Thyroid gland (tissue), 4 donors: ENCODE measurements at regions not wholly inside any gene's neighbourhood (a gene's known extent, or its start where the extent isn't known, plus 50 kb on each side); places are given as distances from the start of the nearest gene placed in this dataset.

Source experiments
- DNase-seq, 2 donors: peaks; one replicate each; pipeline ENCODE4 v3.0.0-alpha.2; 2019
- H3K27ac ChIP-seq, 3 donors: fragments of 200-600 bp; sonication (generic); 1 replicate in 2 of 3; 2 replicates in 1 of 3; pipeline ENCODE4 v1.5.1; 2016 to 2019; ENCODE audit warnings: mild to moderate bottlenecking in 1 of 3, moderate library complexity in 1 of 3
- H3K27me3 ChIP-seq: fragments of 200-600 bp; sonication (generic); one replicate; pipeline ENCODE4 v1.5.1; 2019
- H3K36me3 ChIP-seq, 2 donors: fragments of 200-600 bp; sonication (generic); one replicate each; pipeline ENCODE4 v1.5.1; 2016 to 2019
- H3K4me1 ChIP-seq, 2 donors: fragments of 200-600 bp; sonication (generic); one replicate each; pipeline ENCODE4 v1.5.1; 2017 to 2019
- H3K4me3 ChIP-seq, 3 donors: fragments of 200-600 bp; sonication (generic); replicated peaks in 1 of 3; 1 replicate in 2 of 3; 2 replicates in 1 of 3; pipeline ENCODE4 v1.5.1; 2016; ENCODE audit warnings: mild to moderate bottlenecking in 1 of 3
- H3K9me3 ChIP-seq: fragments of 200-600 bp; sonication (generic); one replicate; pipeline ENCODE4 v1.5.1; 2017
- CTCF ChIP-seq, 6 experiments: fragments of 200-600 bp in 3 of 6; fragments of 450-650 bp in 3 of 6; sonication (generic) in 3 of 6; IDR thresholded peaks; one replicate each; pipeline ENCODE4 v1.5.1; 2016 to 2019; ENCODE audit warnings: antibody characterized with exemption in 6 of 6, mild to moderate bottlenecking in 2 of 6, inconsistent platforms in 1 of 6, moderate library complexity in 1 of 6
- POLR2A ChIP-seq, 2 donors: fragments of 450-650 bp; IDR thresholded peaks; one replicate each; pipeline ENCODE4 v1.6.1; 2017; ENCODE audit warnings: antibody characterized with exemption in 2 of 2, mild to moderate bottlenecking in 2 of 2, moderate library complexity in 1 of 2
- WGBS, 2 donors: methylation state at CpG; one replicate each; pipeline ENCODE4 v1.1.5; 2017; 5-methylcytosine and 5-hydroxymethylcytosine counted together
- intact Hi-C: fragments of 100-400 bp; cut with DNase I; formaldehyde crosslinking; loops from one replicate; pipeline ENCODE4 v1.15.1; 2023

- no peak for TF ChIP-seq CTCF (IDR thresholded peaks at IDR 0.05)
- TF ChIP-seq POLR2A (IDR thresholded peaks at IDR 0.05), result no peak
- no peak for DNase-seq
- intact Hi-C loops, result no loop called here
- H3K27ac ChIP-seq, result no peak overlapping the region
- peaks cover 0 to 2% of the 10 kb centered on the region in 2 donors for H3K4me1 ChIP-seq
- H3K9me3 ChIP-seq, result no peaks in the 10 kb centered on the region
- 47 to 61% methylated on average over 1 of the region's 1 CpG for WGBS, 2 donors
- no peak overlapping the region for H3K4me3 ChIP-seq
- H3K27me3 ChIP-seq, result no peaks in the 10 kb centered on the region
- no peaks in the 10 kb centered on the region for H3K36me3 ChIP-seq
These were observed 645.9 kb downstream of the PCDH7 start for GRCh38 chr4:31366041-31366440.

GRCh38 chr4:31370866-31371465 is 650.8 kb downstream of the PCDH7 start:
- WGBS, 2 donors, result 60 to 64% methylated on average over 3 of the region's 3 CpGs
- intact Hi-C loops, result loop anchor here (10.0 kb wide), 1 partner anchor 164 kb away; no protein-coding TSS in a partner anchor

GRCh38 chr4:31374256-31374960 is 654.2 kb downstream of the PCDH7 start:
- no peak overlapping the region for H3K4me3 ChIP-seq
- TF ChIP-seq CTCF (IDR thresholded peaks at IDR 0.05) (no peak), POLR2A (IDR thresholded peaks at IDR 0.05) (no peak)
- no peaks in the 10 kb centered on the region for H3K27me3 ChIP-seq
- WGBS, 2 donors, result 85 to 91% methylated on average over 3 of the region's 3 CpGs
- no peak overlapping the region for H3K27ac ChIP-seq
- H3K4me1 ChIP-seq, result no peaks in the 10 kb centered on the region
- no peaks in the 10 kb centered on the region for H3K9me3 ChIP-seq
- intact Hi-C loops, result loop anchor here (10.0 kb wide), 1 partner anchor 160 kb away; no protein-coding TSS in a partner anchor
- no peaks in the 10 kb centered on the region for H3K36me3 ChIP-seq
- DNase-seq, result no peak

More at GRCh38 chr4:31370866-31371465, 650.8 kb downstream of the PCDH7 start:
- Histone ChIP-seq H3K9me3 (no peaks in the 10 kb centered on the region), H3K4me1 (no peaks in the 10 kb centered on the region), H3K4me3 (no peak overlapping the region), H3K27ac (no peak overlapping the region), H3K27me3 (no peaks in the 10 kb centered on the region), H3K36me3 (no peaks in the 10 kb centered on the region)
- TF ChIP-seq CTCF (IDR thresholded peaks at IDR 0.05) (peak; percentile 47 to 81 (median 70)), POLR2A (IDR thresholded peaks at IDR 0.05) (no peak)
- no peak for DNase-seq

- DNase-seq, result no peak
- TF ChIP-seq POLR2A (IDR thresholded peaks at IDR 0.05) (no peak), CTCF (IDR thresholded peaks at IDR 0.05) (no peak)
- intact Hi-C loops, result loop anchor here (10.0 kb wide), 1 partner anchor 159 kb away; no protein-coding TSS in a partner anchor
- no peaks in the 10 kb centered on the region for H3K36me3 ChIP-seq
- H3K9me3 ChIP-seq, result no peaks in the 10 kb centered on the region
- 80 to 85% methylated on average over 5 of the region's 5 CpGs for WGBS, 2 donors
- no peaks in the 10 kb centered on the region for H3K4me1 ChIP-seq
- no peak overlapping the region for H3K27ac ChIP-seq
- H3K4me3 ChIP-seq, result no peak overlapping the region
- no peaks in the 10 kb centered on the region for H3K27me3 ChIP-seq
These were observed 655.8 kb downstream of the PCDH7 start for GRCh38 chr4:31375936-31376335.

- intact Hi-C loops, result loop anchor here (10.0 kb wide), 1 partner anchor 155 kb away; no protein-coding TSS in a partner anchor
- TF ChIP-seq POLR2A (IDR thresholded peaks at IDR 0.05), result no peak
- no peak for TF ChIP-seq CTCF (IDR thresholded peaks at IDR 0.05)
- WGBS, 2 donors, result 92 to 95% methylated on average over 2 of the region's 2 CpGs
- Histone ChIP-seq H3K36me3 (no peaks in the 10 kb centered on the region), H3K27ac (no peak overlapping the region), H3K27me3 (no peaks in the 10 kb centered on the region), H3K4me3 (no peak overlapping the region), H3K4me1 (no peaks in the 10 kb centered on the region), H3K9me3 (no peaks in the 10 kb centered on the region)
- no peak for DNase-seq
These were observed 659.2 kb downstream of the PCDH7 start for GRCh38 chr4:31379364-31379763.
